Osteocyte (in vitro differentiated cells): ENCODE measurements at regions not wholly inside any gene's neighbourhood (a gene's known extent, or its start where the extent isn't known, plus 50 kb on each side); places are given as distances from the start of the nearest gene placed in this dataset.

Experiments
- DNase-seq: peaks from one replicate; pipeline ENCODE4 v3.0.0; 2021; ENCODE audit warnings: mixed read lengths; ENCODE audit not compliant: unreplicated experiment; ENCODE audit errors: extremely low spot score
- H3K27ac Mint-ChIP-seq: one replicate; pipeline ENCODE4 v1.8.0; 2021; ENCODE audit warnings: mild to moderate bottlenecking, mixed read lengths; ENCODE audit not compliant: unreplicated experiment
- H3K27me3 Mint-ChIP-seq: one replicate; pipeline ENCODE4 v1.8.0; 2021; ENCODE audit warnings: mixed read lengths; ENCODE audit not compliant: unreplicated experiment
- H3K36me3 Mint-ChIP-seq: one replicate; pipeline ENCODE4 v1.8.0; 2021; ENCODE audit warnings: mixed read lengths; ENCODE audit not compliant: unreplicated experiment
- H3K4me1 Mint-ChIP-seq: one replicate; pipeline ENCODE4 v1.8.0; 2021; ENCODE audit warnings: mixed read lengths; ENCODE audit not compliant: unreplicated experiment
- H3K4me3 Mint-ChIP-seq: one replicate; pipeline ENCODE4 v1.8.0; 2021; ENCODE audit warnings: mild to moderate bottlenecking, moderate library complexity, mixed read lengths; ENCODE audit not compliant: unreplicated experiment
- H3K9me3 Mint-ChIP-seq: one replicate; pipeline ENCODE4 v1.8.0; 2021; ENCODE audit warnings: mixed read lengths; ENCODE audit not compliant: unreplicated experiment
- TF ChIP-seq, protein P1 (sequence below): fragments of 200-600 bp; sonication (generic); IDR thresholded peaks from 2 replicates; pipeline ENCODE4 v1.5.0; 2021; ENCODE audit warnings: antibody characterized with exemption, mild to moderate bottlenecking, moderate library complexity

DNA sequence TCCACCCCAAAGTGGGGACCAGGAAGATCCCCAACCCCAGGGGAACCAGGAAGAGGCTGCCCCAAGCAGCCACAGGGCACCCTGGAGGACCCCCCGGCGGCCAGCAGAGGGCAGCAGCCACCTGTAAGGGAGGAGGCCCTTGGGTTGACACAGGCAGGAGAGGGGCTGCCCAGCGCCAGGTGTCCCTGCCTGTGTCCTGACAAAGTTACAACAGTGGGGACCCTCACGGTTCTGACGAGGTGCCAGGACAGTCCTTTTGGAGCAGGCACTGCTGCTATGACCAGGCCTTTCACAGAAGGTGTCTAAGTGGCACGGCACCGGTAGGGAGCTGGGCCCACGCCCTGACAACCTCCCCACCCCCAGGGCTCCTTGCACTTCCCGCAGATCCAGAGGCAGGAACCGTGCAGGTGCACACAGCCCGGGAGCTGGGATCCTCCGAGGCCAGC, 176.7 kb downstream of the BMP7 start:
- peaks cover 4% of the 10 kb centered on the region for H3K4me1 Mint-ChIP-seq
- DNase-seq, result peak; percentile 91
- H3K4me3 Mint-ChIP-seq, result no peak overlapping the region
- H3K9me3 Mint-ChIP-seq, result peaks cover 5% of the 10 kb centered on the region
- peaks cover 17% of the 10 kb centered on the region for H3K27me3 Mint-ChIP-seq
- H3K27ac Mint-ChIP-seq, result no peak overlapping the region
- no peaks in the 10 kb centered on the region for H3K36me3 Mint-ChIP-seq
- TF ChIP-seq, protein P1, sequence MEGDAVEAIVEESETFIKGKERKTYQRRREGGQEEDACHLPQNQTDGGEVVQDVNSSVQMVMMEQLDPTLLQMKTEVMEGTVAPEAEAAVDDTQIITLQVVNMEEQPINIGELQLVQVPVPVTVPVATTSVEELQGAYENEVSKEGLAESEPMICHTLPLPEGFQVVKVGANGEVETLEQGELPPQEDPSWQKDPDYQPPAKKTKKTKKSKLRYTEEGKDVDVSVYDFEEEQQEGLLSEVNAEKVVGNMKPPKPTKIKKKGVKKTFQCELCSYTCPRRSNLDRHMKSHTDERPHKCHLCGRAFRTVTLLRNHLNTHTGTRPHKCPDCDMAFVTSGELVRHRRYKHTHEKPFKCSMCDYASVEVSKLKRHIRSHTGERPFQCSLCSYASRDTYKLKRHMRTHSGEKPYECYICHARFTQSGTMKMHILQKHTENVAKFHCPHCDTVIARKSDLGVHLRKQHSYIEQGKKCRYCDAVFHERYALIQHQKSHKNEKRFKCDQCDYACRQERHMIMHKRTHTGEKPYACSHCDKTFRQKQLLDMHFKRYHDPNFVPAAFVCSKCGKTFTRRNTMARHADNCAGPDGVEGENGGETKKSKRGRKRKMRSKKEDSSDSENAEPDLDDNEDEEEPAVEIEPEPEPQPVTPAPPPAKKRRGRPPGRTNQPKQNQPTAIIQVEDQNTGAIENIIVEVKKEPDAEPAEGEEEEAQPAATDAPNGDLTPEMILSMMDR, result peak; percentile 93

DNA sequence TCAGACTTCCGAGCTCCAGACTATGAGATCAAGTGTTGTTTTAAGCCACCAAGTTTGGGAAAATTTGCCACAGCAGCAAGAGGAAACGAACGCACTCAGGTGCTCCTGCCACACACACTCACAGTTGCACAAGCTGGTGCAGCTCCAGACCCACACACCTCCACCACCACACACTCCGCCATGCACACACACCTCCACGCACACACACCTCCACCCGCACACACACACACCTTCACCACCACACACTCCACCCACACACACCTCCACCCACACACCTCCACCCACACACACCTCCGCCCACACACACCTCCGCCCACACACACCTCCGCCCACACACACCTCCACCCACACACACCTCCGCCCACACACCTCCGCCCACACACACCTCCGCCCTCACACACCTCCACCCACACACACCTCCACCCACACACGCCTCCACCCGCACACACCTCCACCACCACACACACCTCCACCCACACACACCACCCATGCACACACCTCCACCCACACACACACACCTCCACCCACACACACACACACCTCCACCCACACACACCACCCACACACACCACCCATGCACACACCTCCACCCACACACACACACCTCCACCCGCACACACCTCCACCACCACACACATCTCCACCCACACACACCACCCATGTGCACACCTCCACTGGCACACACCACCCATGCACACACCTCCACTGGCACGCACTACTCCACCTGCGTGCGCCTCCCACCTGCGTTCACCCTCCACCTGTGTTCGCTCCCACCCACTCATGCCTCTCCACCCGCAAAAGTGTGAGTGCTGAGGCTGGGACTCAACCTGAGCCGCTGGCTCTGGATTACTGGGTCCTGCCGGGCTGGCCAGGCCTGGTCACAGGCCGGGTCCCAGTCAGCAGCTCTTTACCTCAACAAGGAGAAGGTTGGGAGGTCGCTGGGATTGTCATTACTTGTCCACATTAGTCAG, 175.6 kb downstream of the BMP7 start:
- peaks cover 5% of the 10 kb centered on the region for H3K9me3 Mint-ChIP-seq
- H3K27me3 Mint-ChIP-seq, result peaks cover 17% of the 10 kb centered on the region
- no peak overlapping the region for H3K4me3 Mint-ChIP-seq
- H3K36me3 Mint-ChIP-seq, result no peaks in the 10 kb centered on the region
- no peak for DNase-seq
- H3K27ac Mint-ChIP-seq, result no peak overlapping the region
- TF ChIP-seq, protein P1, result no peak
- H3K4me1 Mint-ChIP-seq, result peaks cover 4% of the 10 kb centered on the region

DNA sequence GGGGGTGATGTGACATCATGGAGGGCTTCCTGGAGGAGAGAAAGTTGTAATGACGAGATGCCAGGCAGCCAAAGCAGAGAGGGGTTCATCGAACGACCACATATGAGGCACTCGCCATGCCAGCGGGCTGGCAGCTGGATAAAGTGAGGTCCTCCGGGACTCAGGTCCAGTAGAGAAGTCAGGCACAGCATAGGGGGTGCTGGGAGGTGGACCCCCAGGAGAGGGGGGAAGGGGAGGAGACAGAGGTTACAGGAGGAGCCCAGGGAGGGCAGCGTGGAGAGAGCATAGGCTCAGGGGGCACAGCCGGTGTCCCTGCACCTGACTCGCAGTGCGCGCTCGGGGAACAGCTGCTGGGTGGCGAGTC, 174.7 kb downstream of the BMP7 start:
- peaks cover 23% of the 10 kb centered on the region for H3K27me3 Mint-ChIP-seq
- no peaks in the 10 kb centered on the region for H3K36me3 Mint-ChIP-seq
- peaks cover 5% of the 10 kb centered on the region for H3K9me3 Mint-ChIP-seq
- H3K4me1 Mint-ChIP-seq, result peaks cover 4% of the 10 kb centered on the region
- TF ChIP-seq, protein P1, result no peak
- no peak overlapping the region for H3K27ac Mint-ChIP-seq
- no peak for DNase-seq
- H3K4me3 Mint-ChIP-seq, result no peak overlapping the region

DNA sequence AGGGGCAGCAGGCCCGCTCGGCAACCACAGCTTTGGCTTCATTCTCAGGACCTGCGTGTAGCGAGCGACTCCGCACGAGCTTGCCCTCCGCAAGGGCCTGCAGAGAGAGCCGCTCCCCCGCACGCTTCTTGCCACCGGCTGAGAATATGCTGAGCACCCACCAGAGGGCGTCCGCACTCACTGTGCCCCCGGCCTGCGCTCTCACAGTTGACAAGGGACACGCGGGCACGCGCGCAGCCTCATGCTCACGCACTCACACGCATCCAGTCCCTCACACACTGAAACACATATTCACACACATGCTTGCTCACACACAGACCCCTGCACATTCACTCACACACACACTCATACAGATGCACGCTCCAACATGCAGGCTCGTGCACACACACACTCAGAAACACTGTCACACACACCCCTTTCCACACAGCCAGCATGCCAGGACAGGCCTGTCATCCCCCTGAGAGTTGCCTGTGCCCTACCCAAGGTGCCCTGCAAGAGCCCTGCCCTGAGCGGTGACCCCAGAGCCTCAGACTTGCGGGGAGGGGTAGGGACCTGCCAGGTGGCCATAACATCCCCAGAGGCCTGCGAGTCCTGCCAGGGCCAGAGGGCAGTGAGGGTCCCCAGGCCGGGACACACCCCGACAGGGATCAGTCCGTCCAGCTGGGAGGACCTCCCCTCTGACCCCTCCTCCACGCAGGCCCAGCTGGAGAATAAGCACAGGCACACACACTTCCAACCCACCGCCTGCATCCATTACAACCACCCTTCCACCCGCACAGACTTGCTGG, 174.1 kb downstream of the BMP7 start:
- no peak for DNase-seq
- Mint-ChIP-seq H3K36me3 (no peaks in the 10 kb centered on the region), H3K4me1 (peaks cover 4% of the 10 kb centered on the region), H3K9me3 (peaks cover 5% of the 10 kb centered on the region), H3K27me3 (peaks cover 28% of the 10 kb centered on the region), H3K4me3 (no peak overlapping the region), H3K27ac (no peak overlapping the region)
- TF ChIP-seq, protein P1, result peak; percentile 84
